Natural killer cell (primary cell): ENCODE measurements at regions not wholly inside any gene's neighbourhood (a gene's known extent, or its start where the extent isn't known, plus 50 kb on each side); places are given as distances from the start of the nearest gene placed in this dataset.

Experiments used
- ATAC-seq, 3 donors: fragments of 150-1000 bp in 2 of 3; fragments of 200-7000 bp in 1 of 3; cut with Tn5 transposase; 1 replicate in 1 of 3; 2 replicates in 2 of 3; pipeline ENCODE4 v1.10.0; 2021; ENCODE audit warnings: mild to moderate bottlenecking in 2 of 3, moderate library complexity in 2 of 3
- DNase-seq, 2 donors: peaks; one replicate each; pipeline versions ENCODE4 v3.0.0 to v3.0.0-alpha.2; 2013 to 2021; ENCODE audit warnings: mixed read lengths in 1 of 2
- H3K27ac ChIP-seq: one replicate; pipeline ENCODE4 v1.5.1; 2013; ENCODE audit warnings: mild to moderate bottlenecking, low read length
- H3K27me3 ChIP-seq: one replicate; pipeline ENCODE4 v1.6.1; 2013; ENCODE audit warnings: low read length; ENCODE audit not compliant: control insufficient read depth, insufficient read depth
- H3K36me3 ChIP-seq: one replicate; pipeline ENCODE4 v1.6.1; 2013; ENCODE audit warnings: low read length; ENCODE audit not compliant: control insufficient read depth, insufficient read depth
- H3K4me1 ChIP-seq: one replicate; pipeline ENCODE4 v1.6.1; 2013; ENCODE audit warnings: low read length; ENCODE audit not compliant: control insufficient read depth, insufficient read depth
- H3K4me3 ChIP-seq: one replicate; pipeline ENCODE4 v1.5.1; 2013; ENCODE audit warnings: low read length
- H3K9me3 ChIP-seq: one replicate; pipeline ENCODE4 v1.6.1; 2013; ENCODE audit warnings: low read length; ENCODE audit not compliant: control insufficient read depth, insufficient read depth
- H3K27ac Mint-ChIP-seq, 2 donors: one replicate each; pipeline ENCODE4 v1.8.0; 2022; ENCODE audit warnings: mild to moderate bottlenecking in 2 of 2, mixed read lengths in 2 of 2, moderate library complexity in 1 of 2
- H3K27me3 Mint-ChIP-seq, 2 donors: one replicate each; pipeline ENCODE4 v1.8.0; 2022; ENCODE audit warnings: low read depth in 2 of 2, mixed read lengths in 2 of 2
- H3K36me3 Mint-ChIP-seq: one replicate; pipeline ENCODE4 v1.8.0; 2022; ENCODE audit warnings: mixed read lengths
- H3K4me1 Mint-ChIP-seq, 2 donors: one replicate each; pipeline ENCODE4 v1.8.0; 2022; ENCODE audit warnings: mixed read lengths in 2 of 2
- H3K4me3 Mint-ChIP-seq: one replicate; pipeline ENCODE4 v1.8.0; 2022; ENCODE audit warnings: mild to moderate bottlenecking, moderate library complexity, mixed read lengths
- H3K9me3 Mint-ChIP-seq, 2 donors: one replicate each; pipeline ENCODE4 v1.8.0; 2022; ENCODE audit warnings: mixed read lengths in 2 of 2
- CTCF ChIP-seq: fragments of 200-600 bp; IDR thresholded peaks from one replicate; pipeline ENCODE4 v1.8.0; 2022; ENCODE audit warnings: antibody characterized with exemption
- WGBS: methylation state at CpG from one replicate; pipeline ENCODE4 v1.1.7; 2013; ENCODE audit warnings: missing lambda C conversion rate; ENCODE audit not compliant: insufficient coverage; 5-methylcytosine and 5-hydroxymethylcytosine counted together
- intact Hi-C: fragments of 100-400 bp; cut with micrococcal nuclease; formaldehyde crosslinking; loops from one replicate; pipeline ENCODE4 v1.14.2; 2022

GRCh38 chr1:177729646-177730045 is 240.2 kb downstream of the SEC16B start:
- Mint-ChIP-seq H3K4me1 (no peaks in the 10 kb centered on the region), H3K4me3 (no peak overlapping the region), H3K27me3 (no peaks in the 10 kb centered on the region), H3K9me3 (peaks cover 20 to 22% of the 10 kb centered on the region in 2 donors), H3K27ac (no peak overlapping the region), H3K36me3 (peaks cover 15% of the 10 kb centered on the region)
- Histone ChIP-seq H3K27ac (no peak overlapping the region), H3K27me3 (no peaks in the 10 kb centered on the region), H3K4me3 (no peak overlapping the region), H3K36me3 (no peaks in the 10 kb centered on the region), H3K4me1 (no peaks in the 10 kb centered on the region), H3K9me3 (no peaks in the 10 kb centered on the region)
- DNase-seq (no peak), ATAC-seq (no peak)
- intact Hi-C loops, result no loop called here
- no peak for TF ChIP-seq CTCF
- WGBS, result no CpG with 5 or more reads among the region's 1 CpG

- Mint-ChIP-seq H3K36me3 (peaks cover 48% of the 10 kb centered on the region), H3K4me1 (no peaks in the 10 kb centered on the region), H3K9me3 (peaks cover 30 to 40% of the 10 kb centered on the region in 2 donors), H3K27me3 (no peaks in the 10 kb centered on the region), H3K27ac (no peak overlapping the region), H3K4me3 (no peak overlapping the region)
- Histone ChIP-seq H3K36me3 (no peaks in the 10 kb centered on the region), H3K9me3 (peaks cover 10% of the 10 kb centered on the region), H3K27ac (no peak overlapping the region), H3K4me3 (no peak overlapping the region), H3K27me3 (no peaks in the 10 kb centered on the region), H3K4me1 (no peaks in the 10 kb centered on the region)
- DNase-seq (no peak), ATAC-seq (no peak)
- intact Hi-C loops, result no loop called here
- TF ChIP-seq CTCF, result no peak
Measured at GRCh38 chr1:177723533-177723932, 246.3 kb downstream of the SEC16B start.

- 81% methylated on average over 15 of the region's 17 CpGs for WGBS
- no peak overlapping the region for H3K27ac ChIP-seq
- H3K4me1 ChIP-seq, result no peaks in the 10 kb centered on the region
- Mint-ChIP-seq H3K4me3 (no peak overlapping the region), H3K27ac (no peak overlapping the region), H3K4me1 (no peaks in the 10 kb centered on the region), H3K27me3 (no peaks in the 10 kb centered on the region), H3K9me3 (peaks cover 11 to 17% of the 10 kb centered on the region in 2 donors), H3K36me3 (peaks cover 11% of the 10 kb centered on the region)
- peaks cover 18% of the 10 kb centered on the region for H3K9me3 ChIP-seq
- DNase-seq, result no peak
- intact Hi-C loops, result no loop called here
- ATAC-seq, result no peak
- no peaks in the 10 kb centered on the region for H3K36me3 ChIP-seq
- no peak for TF ChIP-seq CTCF
- no peaks in the 10 kb centered on the region for H3K27me3 ChIP-seq
- H3K4me3 ChIP-seq, result no peak overlapping the region
Measured at GRCh38 chr1:177710696-177711620, 258.9 kb downstream of the SEC16B start.

- no peak overlapping the region for H3K4me3 Mint-ChIP-seq
- TF ChIP-seq CTCF, result no peak
- Histone ChIP-seq H3K36me3 (no peaks in the 10 kb centered on the region), H3K4me1 (no peaks in the 10 kb centered on the region), H3K4me3 (no peak overlapping the region), H3K27ac (no peak overlapping the region), H3K9me3 (peaks cover 18% of the 10 kb centered on the region), H3K27me3 (no peaks in the 10 kb centered on the region)
- H3K27ac Mint-ChIP-seq, result no peak overlapping the region
- DNase-seq (no peak), ATAC-seq (no peak)
- no peaks in the 10 kb centered on the region for H3K27me3 Mint-ChIP-seq
- no peaks in the 10 kb centered on the region for H3K4me1 Mint-ChIP-seq
- WGBS, result 88% methylated on average over 3 of the region's 5 CpGs
- H3K9me3 Mint-ChIP-seq, result peaks cover 11 to 13% of the 10 kb centered on the region in 2 donors
- no peaks in the 10 kb centered on the region for H3K36me3 Mint-ChIP-seq
- intact Hi-C loops, result no loop called here
Measured at GRCh38 chr1:177708406-177708805, 261.5 kb downstream of the SEC16B start.
